CD8-positive, alpha-beta memory T cell (primary cell): ENCODE measurements at regions not wholly inside any gene's neighbourhood (a gene's known extent, or its start where the extent isn't known, plus 50 kb on each side); places are given as distances from the start of the nearest gene placed in this dataset.
A peak's percentile ranks its signal among the peaks of the same experiment; 100 is the strongest.
"Not testable (repeated sequence)": the region's sequence is repeated elsewhere in the genome, so short reads cannot be mapped to it uniquely, and the experiment has no call there.

ENCODE experiments used
- CTCF ChIA-PET: fragments of 350-600 bp; sonication (Branson Sonifier 250); formaldehyde crosslinking; loops from one replicate; lab custom pipeline; 2021; ENCODE audit warnings: antibody characterized with exemption; lab: Charles Lee
- POLR2A ChIA-PET: fragments of 350-600 bp; sonication (Branson Sonifier 250); formaldehyde crosslinking; loops from one replicate; lab custom pipeline; 2021; ENCODE audit warnings: antibody characterized with exemption; lab: Charles Lee
- DNase-seq, 5 donors: peaks; one replicate each; pipeline versions ENCODE4 v3.0.0 to v3.0.0-alpha.2; 2020 to 2022; ENCODE audit warnings: mixed read lengths in 1 of 5
- H3K27ac ChIP-seq: one replicate; pipeline ENCODE4 v1.7.0; 2013; ENCODE audit warnings: low read depth, mild to moderate bottlenecking, low read length, moderate library complexity
- H3K27me3 ChIP-seq: 2 replicates; pipeline ENCODE4 v1.7.0; 2013; ENCODE audit warnings: low read length, mild to moderate bottlenecking; ENCODE audit not compliant: insufficient read depth, poor library complexity, severe bottlenecking
- H3K36me3 ChIP-seq: 2 replicates; pipeline ENCODE4 v1.7.0; 2013; ENCODE audit warnings: mild to moderate bottlenecking, low read length, moderate library complexity; ENCODE audit not compliant: insufficient read depth
- H3K4me1 ChIP-seq: 2 replicates; pipeline ENCODE4 v1.7.0; 2013; ENCODE audit warnings: mild to moderate bottlenecking, low read length, moderate library complexity; ENCODE audit not compliant: insufficient read depth
- H3K4me3 ChIP-seq: 2 replicates; pipeline ENCODE4 v1.7.0; 2013; ENCODE audit warnings: mild to moderate bottlenecking, low read length
- H3K9me3 ChIP-seq: 2 replicates; pipeline ENCODE4 v1.7.0; 2013; ENCODE audit warnings: mild to moderate bottlenecking, low read length
- H3K27ac Mint-ChIP-seq, 8 donors: one replicate each; pipeline ENCODE4 v1.8.0; 2020 to 2021; ENCODE audit warnings: mixed read lengths in 8 of 8, mild to moderate bottlenecking in 6 of 8, inconsistent platforms in 3 of 8, moderate library complexity in 3 of 8
- H3K27me3 Mint-ChIP-seq, 2 donors: one replicate each; pipeline ENCODE4 v1.8.0; 2020 to 2021; ENCODE audit warnings: mixed read lengths in 2 of 2, mild to moderate bottlenecking in 1 of 2, moderate library complexity in 1 of 2
- H3K36me3 Mint-ChIP-seq, 3 donors: one replicate each; pipeline ENCODE4 v1.8.0; 2020 to 2021; ENCODE audit warnings: mixed read lengths in 3 of 3, inconsistent platforms in 1 of 3, mild to moderate bottlenecking in 1 of 3
- H3K4me1 Mint-ChIP-seq, 3 donors: one replicate each; pipeline ENCODE4 v1.8.0; 2020 to 2021; ENCODE audit warnings: mixed read lengths in 3 of 3, inconsistent platforms in 1 of 3, mild to moderate bottlenecking in 1 of 3
- H3K4me3 Mint-ChIP-seq, 7 donors: one replicate each; pipeline ENCODE4 v1.8.0; 2020 to 2021; ENCODE audit warnings: mixed read lengths in 7 of 7, mild to moderate bottlenecking in 6 of 7, moderate library complexity in 4 of 7, inconsistent platforms in 2 of 7
- H3K9me3 Mint-ChIP-seq, 5 donors: one replicate each; pipeline ENCODE4 v1.8.0; 2020 to 2022; ENCODE audit warnings: mixed read lengths in 5 of 5, mild to moderate bottlenecking in 3 of 5, moderate library complexity in 2 of 5, inconsistent platforms in 1 of 5

DNA sequence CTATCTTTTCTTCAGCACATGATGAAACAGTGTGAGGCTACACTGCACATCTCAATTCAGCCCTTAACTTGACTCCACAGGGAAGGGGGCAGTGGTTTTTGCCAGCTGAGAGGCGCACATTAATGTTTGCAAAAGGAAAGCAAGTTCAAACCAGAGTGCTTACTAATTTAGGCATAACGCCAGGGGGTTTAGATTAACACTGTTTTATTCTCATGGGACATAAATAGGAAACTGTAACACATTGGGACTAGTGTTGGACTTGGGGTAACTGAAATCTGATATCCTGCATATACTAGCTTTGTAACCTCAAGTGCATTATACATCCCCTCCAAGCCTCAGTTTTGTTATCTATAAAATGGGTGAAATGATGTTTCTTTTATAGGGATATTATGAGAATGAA lies 821.2 kb upstream of the ID2 start:
- H3K4me1 ChIP-seq = no peaks in the 10 kb centered on the region
- no peak overlapping the region for H3K27ac Mint-ChIP-seq
- H3K36me3 ChIP-seq = no peaks in the 10 kb centered on the region
- H3K4me1 Mint-ChIP-seq = peaks cover 0 to under 1% (median 0%) of the 10 kb centered on the region in 3 donors
- peaks cover 0 to 4% (median 3%) of the 10 kb centered on the region in 3 donors for H3K36me3 Mint-ChIP-seq
- CTCF ChIA-PET = no interaction called here
- no peak overlapping the region for H3K27ac ChIP-seq
- no peak for DNase-seq
- H3K4me3 ChIP-seq = no peak overlapping the region
- no peak overlapping the region for H3K4me3 Mint-ChIP-seq
- POLR2A ChIA-PET = no interaction called here
- no peaks in the 10 kb centered on the region for H3K9me3 Mint-ChIP-seq
- H3K27me3 ChIP-seq = no peaks in the 10 kb centered on the region
- H3K9me3 ChIP-seq = no peaks in the 10 kb centered on the region
- H3K27me3 Mint-ChIP-seq = no peaks in the 10 kb centered on the region

DNA sequence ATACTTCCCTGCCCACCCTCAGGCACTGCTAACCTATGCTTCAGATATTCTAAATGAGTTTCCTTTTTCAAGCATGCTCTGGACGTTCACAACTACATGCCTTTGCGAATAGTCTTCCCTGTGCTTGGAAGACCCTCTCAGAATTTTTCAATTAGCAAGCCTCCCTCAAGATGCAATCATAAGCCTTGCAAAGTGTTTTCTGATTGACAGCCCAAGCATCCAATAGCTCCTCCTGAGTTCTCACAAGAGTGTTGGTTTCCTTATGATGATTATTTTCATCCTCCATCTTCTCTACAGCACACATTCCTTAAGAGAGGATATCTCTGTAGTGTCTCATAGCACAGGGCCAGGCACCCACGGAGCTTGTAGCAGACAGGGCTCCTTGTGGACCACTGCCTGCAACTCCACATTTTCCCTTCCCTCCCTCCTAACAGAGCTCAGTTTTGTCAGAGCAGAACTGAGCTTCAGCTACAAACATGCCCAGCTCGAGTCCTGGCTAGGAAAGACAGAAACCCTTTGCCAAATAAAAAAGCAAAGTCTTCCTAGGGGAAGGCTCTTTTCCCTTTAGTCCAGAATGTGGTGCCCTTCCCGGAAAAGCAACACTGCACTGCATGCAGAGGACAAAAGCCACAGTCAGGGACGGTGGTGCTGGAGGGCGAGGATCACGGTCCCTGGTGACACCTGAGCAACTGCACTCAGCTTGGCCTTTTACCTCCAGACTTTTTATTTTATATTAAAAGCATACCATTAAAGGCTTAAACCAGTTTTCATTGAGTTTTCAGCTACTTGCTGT lies 819.8 kb upstream of the ID2 start:
- Mint-ChIP-seq H3K27ac (peak overlapping the region in 1 of 8 donors; percentile 44), H3K4me1 (no peaks in the 10 kb centered on the region), H3K9me3 (no peaks in the 10 kb centered on the region), H3K27me3 (no peaks in the 10 kb centered on the region), H3K36me3 (peaks cover 0 to 4% (median 3%) of the 10 kb centered on the region in 3 donors), H3K4me3 (no peak overlapping the region)
- ChIA-PET CTCF (no interaction called here), POLR2A (no interaction called here)
- no peaks in the 10 kb centered on the region for H3K9me3 ChIP-seq
- no peaks in the 10 kb centered on the region for H3K36me3 ChIP-seq
- no peak overlapping the region for H3K4me3 ChIP-seq
- no peaks in the 10 kb centered on the region for H3K27me3 ChIP-seq
- no peak for DNase-seq
- no peaks in the 10 kb centered on the region for H3K4me1 ChIP-seq
- H3K27ac ChIP-seq = no peak overlapping the region

DNA sequence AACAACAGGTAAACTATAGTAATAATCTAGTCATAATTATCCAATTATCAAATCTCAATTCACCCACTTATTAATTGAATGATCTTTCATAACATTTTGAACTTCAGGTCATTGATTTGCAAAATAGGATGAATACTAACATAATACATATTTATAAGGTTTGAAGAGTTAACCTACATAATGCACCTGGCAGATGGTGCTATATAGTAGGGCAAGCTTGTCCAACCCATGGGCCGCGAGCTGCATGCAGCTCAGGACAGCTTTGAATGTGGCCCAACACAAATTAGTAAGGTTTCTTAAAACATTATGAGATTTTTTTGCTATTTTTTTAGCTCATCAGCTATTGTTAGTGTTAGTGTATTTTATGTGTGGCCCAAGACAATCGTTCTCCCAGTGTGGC lies 815.8 kb upstream of the ID2 start:
- peaks cover 0 to 4% (median 0%) of the 10 kb centered on the region in 3 donors for H3K36me3 Mint-ChIP-seq
- POLR2A ChIA-PET = no interaction called here
- no peak overlapping the region for H3K4me3 Mint-ChIP-seq
- no peak overlapping the region for H3K27ac Mint-ChIP-seq
- H3K4me1 ChIP-seq = peaks cover 12% of the 10 kb centered on the region
- H3K4me3 ChIP-seq = no peak overlapping the region
- no peaks in the 10 kb centered on the region for H3K36me3 ChIP-seq
- H3K27me3 Mint-ChIP-seq = no peaks in the 10 kb centered on the region
- DNase-seq = no peak
- CTCF ChIA-PET = no interaction called here
- H3K27me3 ChIP-seq = no peaks in the 10 kb centered on the region
- no peak overlapping the region for H3K27ac ChIP-seq
- H3K4me1 Mint-ChIP-seq = no peaks in the 10 kb centered on the region
- H3K9me3 ChIP-seq = no peaks in the 10 kb centered on the region
- H3K9me3 Mint-ChIP-seq = no peaks in the 10 kb centered on the region

DNA sequence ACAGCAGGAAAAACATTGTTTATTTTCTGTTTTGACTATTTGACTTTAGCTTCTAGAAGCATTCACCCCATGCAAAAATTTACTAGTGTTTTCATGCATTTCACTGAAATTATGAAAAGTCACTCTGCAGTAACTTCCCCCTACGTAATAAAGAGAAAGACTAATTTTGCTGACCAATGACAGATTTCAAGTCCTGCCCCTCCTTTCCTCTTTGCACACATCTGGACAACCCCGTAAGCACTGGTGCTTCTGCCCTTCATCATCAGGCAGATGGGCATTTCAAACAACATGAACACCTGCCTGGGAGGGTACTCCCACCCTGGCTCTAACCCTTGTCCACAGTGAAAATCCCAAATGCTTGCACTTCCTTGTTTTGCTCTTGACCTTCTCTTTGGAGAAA lies 815.0 kb upstream of the ID2 start:
- Mint-ChIP-seq H3K4me3 (no peak overlapping the region), H3K27ac (peak overlapping the region in 1 of 8 donors; percentile 11), H3K4me1 (no peaks in the 10 kb centered on the region), H3K36me3 (peaks cover 0 to 4% (median 0%) of the 10 kb centered on the region in 3 donors), H3K9me3 (no peaks in the 10 kb centered on the region), H3K27me3 (no peaks in the 10 kb centered on the region)
- H3K27ac ChIP-seq = no peak overlapping the region
- no peaks in the 10 kb centered on the region for H3K9me3 ChIP-seq
- CTCF ChIA-PET = no interaction called here
- no peak for DNase-seq
- peaks cover 12% of the 10 kb centered on the region for H3K4me1 ChIP-seq
- no peaks in the 10 kb centered on the region for H3K27me3 ChIP-seq
- H3K4me3 ChIP-seq = no peak overlapping the region
- H3K36me3 ChIP-seq = no peaks in the 10 kb centered on the region
- POLR2A ChIA-PET = no interaction called here

DNA sequence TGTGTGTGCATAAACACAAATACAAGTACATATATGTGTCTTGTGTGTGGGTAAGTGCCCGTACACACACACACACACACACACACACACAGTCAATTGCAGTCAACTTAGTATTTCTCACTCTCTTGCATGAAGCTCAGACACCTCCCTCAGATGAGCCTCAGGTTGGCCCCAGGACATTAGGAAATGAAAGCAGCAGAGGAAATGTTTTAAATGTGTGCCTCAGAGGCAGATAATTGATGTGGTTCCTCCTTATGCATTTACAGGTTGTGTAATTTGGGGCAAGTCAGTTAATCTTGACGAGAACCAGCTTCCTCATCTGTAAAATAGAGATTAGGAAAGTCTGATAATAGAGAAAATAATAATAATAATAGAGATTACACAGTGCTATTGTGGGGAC lies 814.0 kb upstream of the ID2 start:
- CTCF ChIA-PET = no interaction called here

DNA sequence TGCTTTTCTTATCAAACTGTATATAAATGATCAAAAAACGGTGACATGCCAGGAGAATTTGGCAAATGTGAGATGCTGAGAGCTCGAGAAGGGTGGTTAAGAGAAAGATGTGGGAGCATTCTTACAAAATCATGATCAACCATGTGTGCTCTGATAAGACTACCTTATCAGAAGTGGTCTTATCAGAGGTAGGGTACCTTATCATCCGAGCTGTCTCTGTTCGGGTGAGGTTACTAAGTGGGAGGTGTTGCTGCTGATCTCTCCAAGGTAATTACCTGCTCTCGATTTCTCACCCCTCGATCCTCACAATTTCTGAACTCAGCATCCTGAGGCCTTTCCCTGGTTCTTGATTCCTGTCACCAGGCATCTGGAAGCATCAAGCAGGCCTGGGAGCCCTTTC lies 813.0 kb upstream of the ID2 start:
- Histone ChIP-seq H3K4me1 (peaks cover 12% of the 10 kb centered on the region), H3K9me3 (no peaks in the 10 kb centered on the region), H3K27ac (no peak overlapping the region), H3K36me3 (no peaks in the 10 kb centered on the region), H3K27me3 (no peaks in the 10 kb centered on the region), H3K4me3 (no peak overlapping the region)
- CTCF ChIA-PET = no interaction called here
- Mint-ChIP-seq H3K9me3 (no peaks in the 10 kb centered on the region), H3K4me3 (no peak overlapping the region), H3K27me3 (no peaks in the 10 kb centered on the region), H3K4me1 (no peaks in the 10 kb centered on the region), H3K27ac (no peak overlapping the region), H3K36me3 (peaks cover 0 to 4% (median 0%) of the 10 kb centered on the region in 3 donors)
- POLR2A ChIA-PET = no interaction called here
- DNase-seq = no peak

More for the DNA sequence above, 814.0 kb upstream of the ID2 start:
- Mint-ChIP-seq H3K27ac (no peak overlapping the region), H3K4me1 (no peaks in the 10 kb centered on the region), H3K4me3 (no peak overlapping the region), H3K9me3 (no peaks in the 10 kb centered on the region), H3K27me3 (no peaks in the 10 kb centered on the region), H3K36me3 (peaks cover 0 to 4% (median 0%) of the 10 kb centered on the region in 3 donors)
- DNase-seq = peak in 1 of 5 donors; percentile 6
- no peaks in the 10 kb centered on the region for H3K9me3 ChIP-seq
- H3K4me1 ChIP-seq = peaks cover 12% of the 10 kb centered on the region
- no peak overlapping the region for H3K27ac ChIP-seq
- POLR2A ChIA-PET = no interaction called here
- no peak overlapping the region for H3K4me3 ChIP-seq
- no peaks in the 10 kb centered on the region for H3K27me3 ChIP-seq
- no peaks in the 10 kb centered on the region for H3K36me3 ChIP-seq

DNA sequence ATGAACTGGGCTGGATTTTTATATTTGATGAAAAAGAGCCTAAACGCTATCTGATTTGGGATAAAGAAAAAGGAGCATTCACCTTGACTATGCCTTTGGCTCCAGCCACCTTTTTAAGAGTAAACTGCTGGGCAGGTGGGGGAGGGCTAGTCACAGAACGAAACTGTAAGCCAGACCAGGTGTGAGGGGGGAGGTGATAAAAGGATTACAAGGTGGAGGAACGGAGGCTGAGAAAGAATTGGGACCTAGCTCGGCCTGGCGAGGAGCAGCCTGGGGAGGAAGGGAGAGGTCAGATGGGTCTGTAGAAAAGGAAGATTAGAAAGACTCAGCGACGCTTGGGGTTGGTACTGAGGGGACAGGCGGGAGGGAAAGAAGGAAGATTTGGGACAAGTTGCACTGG lies 805.4 kb upstream of the ID2 start:
- H3K4me1 ChIP-seq, H3K27me3 ChIP-seq, H3K9me3 Mint-ChIP-seq, H3K36me3 Mint-ChIP-seq, H3K4me3 ChIP-seq, CTCF ChIA-PET, H3K27ac ChIP-seq, H3K27me3 Mint-ChIP-seq, H3K27ac Mint-ChIP-seq, DNase-seq, H3K9me3 ChIP-seq, H3K4me3 Mint-ChIP-seq, H3K36me3 ChIP-seq, POLR2A ChIA-PET, H3K4me1 Mint-ChIP-seq: not testable (repeated sequence)

DNA sequence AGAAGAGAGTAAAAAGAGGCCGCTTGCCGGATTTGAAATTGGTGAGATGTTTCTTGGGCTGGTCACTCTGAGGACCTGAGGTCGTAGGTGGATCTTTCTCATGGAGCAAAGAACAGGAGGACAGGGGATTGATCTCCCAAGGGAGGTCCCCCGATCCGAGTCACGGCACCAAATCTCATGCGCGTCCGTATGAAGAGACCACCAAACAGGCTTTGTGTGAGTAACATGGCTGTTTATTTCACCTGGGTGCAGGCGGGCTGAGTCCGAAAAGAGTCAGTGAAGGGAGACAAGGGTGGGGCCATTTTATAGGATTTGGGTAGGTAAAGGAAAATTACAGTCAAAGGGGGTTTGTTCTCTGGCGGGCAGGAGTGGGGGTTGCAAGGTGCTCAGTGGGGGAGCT lies 803.6 kb upstream of the ID2 start:
- POLR2A ChIA-PET, DNase-seq, H3K4me3 ChIP-seq, H3K27ac Mint-ChIP-seq, H3K36me3 Mint-ChIP-seq, H3K4me1 Mint-ChIP-seq, CTCF ChIA-PET, H3K9me3 Mint-ChIP-seq, H3K27me3 Mint-ChIP-seq, H3K9me3 ChIP-seq, H3K4me3 Mint-ChIP-seq, H3K27ac ChIP-seq, H3K36me3 ChIP-seq, H3K27me3 ChIP-seq, H3K4me1 ChIP-seq: not testable (repeated sequence)
